Ovary (tissue), 7 donors: ENCODE measurements at regions not wholly inside any gene's neighbourhood (a gene's known extent, or its start where the extent isn't known, plus 50 kb on each side); places are given as distances from the start of the nearest gene placed in this dataset.
"Not testable (repeated sequence)": the region's sequence is repeated elsewhere in the genome, so short reads cannot be mapped to it uniquely, and the experiment has no call there.

ENCODE experiments used
- DNase-seq, 5 donors: peaks; one replicate each; pipeline ENCODE4 v3.0.0-alpha.2; 2019 to 2020
- H3K27ac ChIP-seq, 2 donors: fragments of 200-600 bp; one replicate each; pipeline versions ENCODE4 v1.5.1 to v1.8.0; 2019 to 2022
- H3K27me3 ChIP-seq: fragments of 200-600 bp; one replicate; pipeline ENCODE4 v1.8.0; 2022
- H3K36me3 ChIP-seq: fragments of 200-600 bp; sonication (generic); one replicate; pipeline ENCODE4 v1.5.1; 2019
- H3K4me1 ChIP-seq: one replicate; pipeline ENCODE4 v1.8.1; 2013; ENCODE audit warnings: mild to moderate bottlenecking, moderate library complexity; ENCODE audit not compliant: insufficient read depth
- H3K4me3 ChIP-seq: fragments of 200-600 bp; sonication (generic); one replicate; pipeline ENCODE4 v1.5.1; 2017
- H3K9me3 ChIP-seq, 2 donors: fragments of 200-600 bp in 1 of 2; sonication (generic) in 1 of 2; one replicate each; pipeline versions ENCODE4 v1.5.1 to v1.8.1; 2013 to 2019; ENCODE audit warnings: mild to moderate bottlenecking in 1 of 2, moderate library complexity in 1 of 2
- CTCF ChIP-seq, 3 donors: fragments of 450-650 bp in 2 of 3; fragments of 200-600 bp in 1 of 3; IDR thresholded peaks; one replicate each; pipeline versions ENCODE4 v1.5.1 to v1.8.0; 2016 to 2022; ENCODE audit warnings: antibody characterized with exemption in 3 of 3, mild to moderate bottlenecking in 1 of 3
- EP300 ChIP-seq: sonication (generic); formaldehyde crosslinking; IDR thresholded peaks from one replicate; pipeline ENCODE4 v1.6.1; 2017; ENCODE audit warnings: antibody characterized with exemption
- POLR2A ChIP-seq: fragments of 450-650 bp; IDR thresholded peaks from one replicate; pipeline ENCODE4 v1.6.1; 2017; ENCODE audit warnings: antibody characterized with exemption, mild to moderate bottlenecking, moderate library complexity
- WGBS, 3 donors: extraction: QIAGEN DNeasy Blood & Tissue Kit in 1 of 3; methylation state at CpG; one replicate each; pipeline versions ENCODE4 v1.1.5 to v1.1.7; 2013 to 2017; 5-methylcytosine and 5-hydroxymethylcytosine counted together
- intact Hi-C, 4 donors: fragments of 100-400 bp; cut with DNase I; formaldehyde crosslinking; loops; one replicate each; pipeline versions ENCODE4 v1.11.0 to v1.15.1; 2022 to 2023
- donor health status: DM: no; HTN: no; CAD: no; lungs with moderate emphysema.
- donor health status: DM: no; HTN: no; CAD: no.
- donor health status: Bipolar disorder and iron deficiency.
- donor health status: DM: no; HTN: no; CAD: no.
- donor health status: DM: yes; HTN: yes; CAD: no.

- TF ChIP-seq POLR2A (no peak), EP300 (no peak), CTCF (IDR thresholded peaks at IDR 0.05) (no peak)
- 39 to 49% (median 48%) methylated on average over 2 of the region's 2 CpGs for WGBS, 3 donors
- intact Hi-C loops = no loop called here
Measured at GRCh38 chr7:112692333-112692732, 97.9 kb downstream of the TMEM168 start.

GRCh38 chr7:112697211-112697610, 93.0 kb downstream of the TMEM168 start:
- H3K27me3 ChIP-seq, intact Hi-C loops, H3K4me1 ChIP-seq, DNase-seq, H3K27ac ChIP-seq, H3K36me3 ChIP-seq, H3K4me3 ChIP-seq, H3K9me3 ChIP-seq: not testable (repeated sequence)
- WGBS, 3 donors = 91 to 97% (median 93%) methylated on average over 23 to 29 of the region's 30 CpGs

More at GRCh38 chr7:112692333-112692732, 97.9 kb downstream of the TMEM168 start:
- no peaks in the 10 kb centered on the region for H3K36me3 ChIP-seq
- H3K9me3 ChIP-seq = no peaks in the 10 kb centered on the region
- H3K4me1 ChIP-seq = no peaks in the 10 kb centered on the region
- H3K27me3 ChIP-seq = peaks cover 3% of the 10 kb centered on the region
- no peak overlapping the region for H3K4me3 ChIP-seq
- no peak overlapping the region for H3K27ac ChIP-seq
- DNase-seq = no peak

- WGBS, 3 donors = 52 to 69% (median 63%) methylated on average over 4 of the region's 4 CpGs
- peaks cover 3% of the 10 kb centered on the region for H3K27me3 ChIP-seq
- no peak for DNase-seq
- intact Hi-C loops = loop anchor here in 1 of 4 donors (5.0 kb wide), 1 partner anchor 1298 kb away; no protein-coding TSS in a partner anchor
- H3K9me3 ChIP-seq = no peaks in the 10 kb centered on the region
- no peak overlapping the region for H3K27ac ChIP-seq
- no peak overlapping the region for H3K4me3 ChIP-seq
- H3K36me3 ChIP-seq = no peaks in the 10 kb centered on the region
- TF ChIP-seq POLR2A (no peak), EP300 (no peak), CTCF (IDR thresholded peaks at IDR 0.05) (no peak)
- H3K4me1 ChIP-seq = no peaks in the 10 kb centered on the region
Measured at GRCh38 chr7:112699725-112700513, 90.3 kb downstream of the TMEM168 start.

GRCh38 chr7:112701456-112701855, 88.7 kb downstream of the TMEM168 start:
- peaks cover 2% of the 10 kb centered on the region for H3K27me3 ChIP-seq
- H3K27ac ChIP-seq = no peak overlapping the region
- no peaks in the 10 kb centered on the region for H3K4me1 ChIP-seq
- 30 to 33% (median 33%) methylated on average over 3 of the region's 3 CpGs for WGBS, 3 donors
- intact Hi-C loops = loop anchor here in 1 of 4 donors (5.0 kb wide), 1 partner anchor 1299 kb away; no protein-coding TSS in a partner anchor
- no peaks in the 10 kb centered on the region for H3K9me3 ChIP-seq
- H3K36me3 ChIP-seq = no peaks in the 10 kb centered on the region
- TF ChIP-seq POLR2A (no peak), EP300 (no peak), CTCF (IDR thresholded peaks at IDR 0.05) (no peak)
- no peak for DNase-seq
- no peak overlapping the region for H3K4me3 ChIP-seq

- TF ChIP-seq POLR2A = no peak
- TF ChIP-seq CTCF (IDR thresholded peaks at IDR 0.05) = no peak
- no peak for TF ChIP-seq EP300
- H3K27me3 ChIP-seq = peaks cover 2% of the 10 kb centered on the region
- H3K9me3 ChIP-seq = no peaks in the 10 kb centered on the region
- H3K4me1 ChIP-seq = no peaks in the 10 kb centered on the region
- H3K36me3 ChIP-seq = no peaks in the 10 kb centered on the region
- H3K4me3 ChIP-seq = no peak overlapping the region
- H3K27ac ChIP-seq = no peak overlapping the region
- DNase-seq = no peak
- 60 to 66% (median 65%) methylated on average over 2 of the region's 2 CpGs for WGBS, 3 donors
- intact Hi-C loops = no loop called here
Measured at GRCh38 chr7:112707655-112708054, 82.5 kb downstream of the TMEM168 start.
